Keratinocyte (primary cell): ENCODE measurements at regions not wholly inside any gene's neighbourhood (a gene's known extent, or its start where the extent isn't known, plus 50 kb on each side); places are given as distances from the start of the nearest gene placed in this dataset.

Experiments used
- DNase-seq: peaks from one replicate; pipeline ENCODE4 v3.0.0-alpha.2; 2011; ENCODE audit warnings: low read depth, missing footprints, low spot score
- FAIRE-seq: peaks from 2 replicates; lab custom pipeline; 2011; peaks lifted over from hg19 to GRCh38; lab: Jason Lieb, UNC
- H2AFZ ChIP-seq: 2 replicates; pipeline ENCODE4 v1.6.0; 2012; ENCODE audit warnings: low read length, control low read depth, inconsistent platforms; ENCODE audit not compliant: control insufficient read depth
- H3K27ac ChIP-seq: 2 replicates; pipeline ENCODE4 v1.5.1; 2011; ENCODE audit warnings: low read length; ENCODE audit not compliant: control insufficient read depth, insufficient read depth
- H3K27me3 ChIP-seq: 3 replicates; pipeline ENCODE4 v1.6.0; 2011; ENCODE audit warnings: low read length; ENCODE audit not compliant: control insufficient read depth, insufficient read depth; ENCODE audit errors: extremely low read depth
- H3K36me3 ChIP-seq, 2 experiments: 2 replicates in 1 of 2; 3 replicates in 1 of 2; pipeline ENCODE4 v1.5.1; 2011; ENCODE audit warnings: low read length in 2 of 2, mild to moderate bottlenecking in 1 of 2; ENCODE audit not compliant: control insufficient read depth in 2 of 2, insufficient read depth in 2 of 2; ENCODE audit errors: extremely low read depth in 1 of 2
- H3K4me1 ChIP-seq: 3 replicates; pipeline ENCODE4 v1.5.1; 2011; ENCODE audit warnings: low read length; ENCODE audit not compliant: control insufficient read depth, insufficient read depth; ENCODE audit errors: extremely low read depth
- H3K4me2 ChIP-seq: 3 replicates; pipeline ENCODE4 v1.6.0; 2011; ENCODE audit warnings: low read depth, low read length; ENCODE audit not compliant: control insufficient read depth, insufficient read depth; ENCODE audit errors: extremely low read depth
- H3K4me3 ChIP-seq, 3 experiments: fragments of 200-600 bp in 1 of 3; sonication (generic) in 1 of 3; 2 replicates in 2 of 3; 3 replicates in 1 of 3; pipeline ENCODE4 v1.5.1; 2011 to 2016; ENCODE audit warnings: low read length in 3 of 3, mild to moderate bottlenecking in 3 of 3, control low read depth in 2 of 3, inconsistent platforms in 1 of 3, low read depth in 1 of 3, mixed read lengths in 1 of 3, mixed run types in 1 of 3, moderate library complexity in 1 of 3; ENCODE audit not compliant: control insufficient read depth in 2 of 3, insufficient read depth in 2 of 3; ENCODE audit errors: extremely low read depth in 1 of 3
- H3K79me2 ChIP-seq: 2 replicates; pipeline ENCODE4 v1.6.0; 2012; ENCODE audit warnings: low read length; ENCODE audit not compliant: control insufficient read depth, insufficient read depth
- H3K9ac ChIP-seq: 3 replicates; pipeline ENCODE4 v1.6.0; 2011; ENCODE audit warnings: low read length; ENCODE audit not compliant: control insufficient read depth, insufficient read depth; ENCODE audit errors: extremely low read depth
- H3K9me1 ChIP-seq: 3 replicates; pipeline ENCODE4 v1.6.0; 2011; ENCODE audit warnings: low read length; ENCODE audit not compliant: control insufficient read depth, insufficient read depth; ENCODE audit errors: extremely low read depth
- H3K9me3 ChIP-seq: 2 replicates; pipeline ENCODE4 v1.5.1; 2012; ENCODE audit warnings: low read depth, low read length; ENCODE audit not compliant: control insufficient read depth
- H4K20me1 ChIP-seq: 3 replicates; pipeline ENCODE4 v1.6.0; 2011; ENCODE audit warnings: low read length; ENCODE audit not compliant: control insufficient read depth, insufficient read depth; ENCODE audit errors: extremely low read depth
- CTCF ChIP-seq, 3 experiments: IDR thresholded peaks in 1 of 3; conservative IDR thresholded peaks in 1 of 3; optimal IDR thresholded peaks in 1 of 3; 2 replicates in 2 of 3; 3 replicates in 1 of 3; pipeline versions ENCODE3 to v1.5.1; 2011; ENCODE audit warnings: low read length in 3 of 3, mild to moderate bottlenecking in 3 of 3, moderate library complexity in 2 of 3, control low read depth in 1 of 3, inconsistent platforms in 1 of 3; ENCODE audit not compliant: insufficient read depth in 2 of 3; ENCODE audit errors: extremely low read depth in 1 of 3
- EZH2 ChIP-seq: IDR thresholded peaks from one replicate; pipeline ENCODE4 v1.6.1; 2012; ENCODE audit warnings: inconsistent platforms, mild to moderate bottlenecking, low read length, moderate library complexity
- dilution Hi-C: fragments of 300-500 bp; cut with MboI; formaldehyde crosslinking; loops from one replicate; pipeline ENCODE4 v1.7.0; 2020; ENCODE audit warnings: low sequenced_read_pairs; ENCODE audit not compliant: extremely low pct_ligation_motif_present

GRCh38 chr5:66365981-66366380, 221.9 kb downstream of the SREK1 start:
- H3K27ac ChIP-seq = no peak overlapping the region
- peaks cover 12% of the 10 kb centered on the region for H3K27me3 ChIP-seq
- H3K4me3 ChIP-seq = no peak overlapping the region
- no peaks in the 10 kb centered on the region for H3K36me3 ChIP-seq
- H3K9me1 ChIP-seq = no peaks in the 10 kb centered on the region
- dilution Hi-C loops = no loop called here
- H3K9ac ChIP-seq = no peak overlapping the region
- TF ChIP-seq EZH2 (no peak), CTCF (optimal IDR thresholded peaks at IDR 0.05 in 1 of 3, IDR thresholded peaks at IDR 0.05 in 1 of 3, conservative IDR thresholded peaks at IDR 0.05 in 1 of 3; ENCODE audit: extremely low read depth in 1 of 3, insufficient read depth in 2 of 3, low read length in 3 of 3) (no peak)
- no peak for FAIRE-seq
- no peaks in the 10 kb centered on the region for H4K20me1 ChIP-seq
- no peak for DNase-seq
- no peaks in the 10 kb centered on the region for H3K9me3 ChIP-seq
- no peak overlapping the region for H3K4me2 ChIP-seq
- H3K4me1 ChIP-seq = no peaks in the 10 kb centered on the region
- no peaks in the 10 kb centered on the region for H3K79me2 ChIP-seq
- no peak overlapping the region for H2AFZ ChIP-seq

- dilution Hi-C loops = no loop called here
- Histone ChIP-seq H3K27me3 (peaks cover 12% of the 10 kb centered on the region), H3K4me1 (no peaks in the 10 kb centered on the region), H3K9me3 (no peaks in the 10 kb centered on the region), H3K4me2 (no peak overlapping the region), H3K9ac (no peak overlapping the region), H3K79me2 (no peaks in the 10 kb centered on the region), H3K9me1 (no peaks in the 10 kb centered on the region), H3K27ac (no peak overlapping the region), H3K4me3 (no peak overlapping the region), H2AFZ (no peak overlapping the region), H4K20me1 (no peaks in the 10 kb centered on the region), H3K36me3 (no peaks in the 10 kb centered on the region)
- DNase-seq (no peak), FAIRE-seq (no peak)
- TF ChIP-seq EZH2 (no peak), CTCF (optimal IDR thresholded peaks at IDR 0.05 in 1 of 3, IDR thresholded peaks at IDR 0.05 in 1 of 3, conservative IDR thresholded peaks at IDR 0.05 in 1 of 3; ENCODE audit: extremely low read depth in 1 of 3, insufficient read depth in 2 of 3, low read length in 3 of 3) (no peak)
Measured at GRCh38 chr5:66367814-66368541, 223.9 kb downstream of the SREK1 start.
